T-cell (primary cell): ENCODE measurements at regions not wholly inside any gene's neighbourhood (a gene's known extent, or its start where the extent isn't known, plus 50 kb on each side); places are given as distances from the start of the nearest gene placed in this dataset.

Source experiments
- ATAC-seq, 4 experiments: fragments of 200-7000 bp in 3 of 4; fragments of 150-1000 bp in 1 of 4; cut with Tn5 transposase; replicated peaks in 1 of 4; 1 replicate in 3 of 4; 2 replicates in 1 of 4; pipeline ENCODE4 v1.10.0; 2021; ENCODE audit warnings: moderate library complexity in 3 of 4, mild to moderate bottlenecking in 2 of 4, moderate number of reproducible peaks in 1 of 4
- CTCF ChIA-PET, 2 donors: fragments of 300-600 bp; sonication (Branson Sonifier 250); formaldehyde crosslinking; loops; one replicate each; lab custom pipeline; 2022; ENCODE audit warnings: antibody characterized with exemption in 2 of 2; lab: Charles Lee
- POLR2A ChIA-PET, 2 donors: fragments of 300-600 bp; sonication (Branson Sonifier 250); formaldehyde crosslinking; loops; one replicate each; lab custom pipeline; 2022; ENCODE audit warnings: antibody characterized with exemption in 2 of 2; lab: Charles Lee
- DNase-seq, 35 experiments: peaks; one replicate each; pipeline versions ENCODE4 v3.0.0 to v3.0.0-alpha.2; 2013 to 2023
- H3K27ac ChIP-seq: one replicate; pipeline ENCODE4 v1.5.1; 2013; ENCODE audit warnings: low read length
- H3K27me3 ChIP-seq, 2 experiments: replicated peaks in 1 of 2; 1 replicate in 1 of 2; 2 replicates in 1 of 2; pipeline versions ENCODE4 v1.6.1 to v1.7.0; 2013; ENCODE audit warnings: low read length in 1 of 2, mixed read lengths in 1 of 2; ENCODE audit not compliant: control insufficient read depth in 2 of 2, insufficient read depth in 2 of 2; ENCODE audit errors: extremely low read depth in 1 of 2
- H3K36me3 ChIP-seq, 2 donors: 1 replicate in 1 of 2; 2 replicates in 1 of 2; pipeline versions ENCODE4 v1.6.1 to v1.7.0; 2013; ENCODE audit warnings: low read length in 1 of 2; ENCODE audit not compliant: control insufficient read depth in 2 of 2, insufficient read depth in 1 of 2; ENCODE audit errors: extremely low read depth in 1 of 2
- H3K4me1 ChIP-seq, 2 experiments: 1 replicate in 1 of 2; 2 replicates in 1 of 2; pipeline versions ENCODE4 v1.6.1 to v1.7.0; 2013; ENCODE audit warnings: low read length in 2 of 2, mixed read lengths in 1 of 2; ENCODE audit not compliant: insufficient read depth in 2 of 2, control insufficient read depth in 1 of 2; ENCODE audit errors: extremely low read depth in 1 of 2
- H3K4me3 ChIP-seq, 2 donors: 1 replicate in 1 of 2; 2 replicates in 1 of 2; pipeline versions ENCODE4 v1.5.1 to v1.7.0; 2013; ENCODE audit warnings: mild to moderate bottlenecking in 2 of 2, low read length in 1 of 2, moderate library complexity in 1 of 2; ENCODE audit not compliant: control insufficient read depth in 1 of 2; ENCODE audit errors: extremely low read depth in 1 of 2
- H3K9me3 ChIP-seq: 2 replicates; pipeline ENCODE4 v1.7.0; 2013
- H3K27ac Mint-ChIP-seq, 2 donors: one replicate each; pipeline ENCODE4 v1.8.0; 2020 to 2021; ENCODE audit warnings: mild to moderate bottlenecking in 2 of 2, mixed read lengths in 2 of 2
- H3K27me3 Mint-ChIP-seq, 2 donors: one replicate each; pipeline ENCODE4 v1.8.0; 2021 to 2022; ENCODE audit warnings: mixed read lengths in 2 of 2
- H3K36me3 Mint-ChIP-seq: one replicate; pipeline ENCODE4 v1.8.0; 2021; ENCODE audit warnings: mixed read lengths
- H3K4me1 Mint-ChIP-seq, 3 donors: one replicate each; pipeline ENCODE4 v1.8.0; 2020 to 2022; ENCODE audit warnings: mixed read lengths in 3 of 3, mild to moderate bottlenecking in 1 of 3
- H3K4me3 Mint-ChIP-seq, 3 donors: one replicate each; pipeline ENCODE4 v1.8.0; 2020 to 2022; ENCODE audit warnings: mild to moderate bottlenecking in 3 of 3, mixed read lengths in 3 of 3, moderate library complexity in 3 of 3
- H3K9me3 Mint-ChIP-seq, 3 donors: one replicate each; pipeline ENCODE4 v1.8.0; 2020 to 2022; ENCODE audit warnings: mixed read lengths in 3 of 3
- whole genome bisulfite sequencing: methylation state at CpG from one replicate; pipeline ENCODE4 v1.1.5; 2013; ENCODE audit warnings: missing lambda C conversion rate; ENCODE audit not compliant: insufficient coverage; 5-methylcytosine and 5-hydroxymethylcytosine counted together

GRCh38 chr7:113976508-113976907 lies 57.7 kb upstream of the PPP1R3A start:
- no CpG with 5 or more reads among the region's 4 CpGs for WGBS
- H3K27ac Mint-ChIP-seq = no peak overlapping the region

GRCh38 chr7:113968713-113969112 lies 49.9 kb upstream of the PPP1R3A start:
- Mint-ChIP-seq H3K36me3 (no peaks in the 10 kb centered on the region), H3K4me3 (no peak overlapping the region), H3K4me1 (no peaks in the 10 kb centered on the region), H3K27ac (no peak overlapping the region), H3K9me3 (peaks cover 0 to 6% (median 0%) of the 10 kb centered on the region in 3 donors), H3K27me3 (no peaks in the 10 kb centered on the region)
- no peak for ATAC-seq
- H3K36me3 ChIP-seq = no peaks in the 10 kb centered on the region
- no peaks in the 10 kb centered on the region for H3K9me3 ChIP-seq
- H3K4me3 ChIP-seq = no peak overlapping the region
- 0% methylated on average over 1 of the region's 2 CpGs for WGBS
- ChIA-PET CTCF (interaction anchor here in 1 of 2 donors (0.6 kb wide), 1 partner anchor 9 kb away, joined by 8 read pairs; no protein-coding TSS in a partner anchor), POLR2A (no interaction called here)
- H3K27ac ChIP-seq = no peak overlapping the region
- H3K4me1 ChIP-seq = no peaks in the 10 kb centered on the region
- no peak for DNase-seq
- H3K27me3 ChIP-seq = no peaks in the 10 kb centered on the region

More at GRCh38 chr7:113976508-113976907, 57.7 kb upstream of the PPP1R3A start:
- Histone ChIP-seq H3K9me3 (no peaks in the 10 kb centered on the region), H3K4me3 (no peak overlapping the region), H3K27me3 (no peaks in the 10 kb centered on the region), H3K36me3 (no peaks in the 10 kb centered on the region), H3K4me1 (no peaks in the 10 kb centered on the region), H3K27ac (no peak overlapping the region)
- ATAC-seq = no peak
- ChIA-PET POLR2A (no interaction called here), CTCF (no interaction called here)
- no peak overlapping the region for H3K4me3 Mint-ChIP-seq
- H3K27me3 Mint-ChIP-seq = no peaks in the 10 kb centered on the region
- no peak for DNase-seq
- H3K9me3 Mint-ChIP-seq = peaks cover 0 to 6% (median 0%) of the 10 kb centered on the region in 3 donors
- no peaks in the 10 kb centered on the region for H3K36me3 Mint-ChIP-seq
- no peaks in the 10 kb centered on the region for H3K4me1 Mint-ChIP-seq
